GM18505 (cell line): ENCODE measurements at regions not wholly inside any gene's neighbourhood (a gene's known extent, or its start where the extent isn't known, plus 50 kb on each side); places are given as distances from the start of the nearest gene placed in this dataset.

Experiments
- ATAC-seq: cut with Tn5 transposase; IDR thresholded peaks from one replicate; pipeline ENCODE4 v1.9.1; 2021; ENCODE audit not compliant: unreplicated experiment
- POLR2A ChIP-seq: IDR thresholded peaks from 4 replicates; pipeline ENCODE4 v1.6.1; 2011; ENCODE audit warnings: borderline replicate concordance; ENCODE audit not compliant: insufficient read depth, insufficient read length; ENCODE audit errors: extremely low read depth

- TF ChIP-seq POLR2A: no peak
- no peak for ATAC-seq
Measured at GRCh38 chr1:192914092-192914491, 105.3 kb downstream of the RGS2 start.

- ATAC-seq: no peak
- no peak for TF ChIP-seq POLR2A
Measured at GRCh38 chr1:192914696-192915095, 105.9 kb downstream of the RGS2 start.

GRCh38 chr1:192916021-192916420 lies 107.2 kb downstream of the RGS2 start:
- no peak for ATAC-seq
- no peak for TF ChIP-seq POLR2A

- ATAC-seq: no peak
- no peak for TF ChIP-seq POLR2A
Measured at GRCh38 chr1:192918259-192918658, 109.4 kb downstream of the RGS2 start.

- no peak for TF ChIP-seq POLR2A
- ATAC-seq: no peak
Measured at GRCh38 chr1:192920412-192920811, 111.6 kb downstream of the RGS2 start.

GRCh38 chr1:192925609-192926008 lies 116.8 kb downstream of the RGS2 start:
- TF ChIP-seq POLR2A: no peak
- no peak for ATAC-seq

- TF ChIP-seq POLR2A: no peak
- no peak for ATAC-seq
Measured at GRCh38 chr1:192926736-192927135, 117.9 kb downstream of the RGS2 start.

GRCh38 chr1:192927496-192927895 lies 118.7 kb downstream of the RGS2 start:
- TF ChIP-seq POLR2A: no peak
- no peak for ATAC-seq

- TF ChIP-seq POLR2A: no peak
- ATAC-seq: no peak
Measured at GRCh38 chr1:192929597-192929996, 120.8 kb downstream of the RGS2 start.

- TF ChIP-seq POLR2A: no peak
- no peak for ATAC-seq
Measured at GRCh38 chr1:192933744-192934143, 124.9 kb downstream of the RGS2 start.

- no peak for ATAC-seq
- no peak for TF ChIP-seq POLR2A
Measured at GRCh38 chr1:192936313-192937018, 122.7 kb downstream of the UCHL5 start.

GRCh38 chr1:192937128-192937527 lies 122.0 kb downstream of the UCHL5 start:
- ATAC-seq: no peak
- no peak for TF ChIP-seq POLR2A

- no peak for TF ChIP-seq POLR2A
- ATAC-seq: no peak
Measured at GRCh38 chr1:192939440-192939839, 119.7 kb downstream of the UCHL5 start.

GRCh38 chr1:192940658-192941057 lies 118.5 kb downstream of the UCHL5 start:
- ATAC-seq: no peak
- TF ChIP-seq POLR2A: no peak

- peak; percentile 63 for ATAC-seq
Measured at GRCh38 chr1:192941722-192942411, 117.3 kb downstream of the UCHL5 start.

GRCh38 chr1:192943108-192943507 lies 116.1 kb downstream of the UCHL5 start:
- no peak for TF ChIP-seq POLR2A
- ATAC-seq: no peak

More at GRCh38 chr1:192941722-192942411, 117.3 kb downstream of the UCHL5 start:
- TF ChIP-seq POLR2A: no peak
